GM18868 (cell line): ENCODE measurements at regions not wholly inside any gene's neighbourhood (a gene's known extent, or its start where the extent isn't known, plus 50 kb on each side); places are given as distances from the start of the nearest gene placed in this dataset.

Experiments
- ATAC-seq: cut with Tn5 transposase; IDR thresholded peaks from one replicate; pipeline ENCODE4 v1.9.1; 2021; ENCODE audit warnings: mild to moderate bottlenecking, moderate library complexity; ENCODE audit not compliant: unreplicated experiment

- ATAC-seq: no peak
Observed at GRCh38 chr5:32504329-32504988, 59.9 kb upstream of the ZFR start.

GRCh38 chr5:32503261-32503660 lies 58.7 kb upstream of the ZFR start:
- ATAC-seq: no peak

- ATAC-seq: no peak
Observed at GRCh38 chr5:32501071-32502002, 56.8 kb upstream of the ZFR start.

GRCh38 chr5:32500181-32500580 lies 55.6 kb upstream of the ZFR start:
- no peak for ATAC-seq

GRCh38 chr5:32499261-32499660 lies 54.7 kb upstream of the ZFR start:
- no peak for ATAC-seq

- ATAC-seq: no peak
Observed at GRCh38 chr5:32498484-32498883, 53.9 kb upstream of the ZFR start.

GRCh38 chr5:32496104-32496503 lies 51.6 kb upstream of the ZFR start:
- ATAC-seq: no peak

- ATAC-seq: no peak
Observed at GRCh38 chr5:32494827-32495226, 50.3 kb upstream of the ZFR start.
